Spleen (tissue), 11 donors: ENCODE measurements at regions not wholly inside any gene's neighbourhood (a gene's known extent, or its start where the extent isn't known, plus 50 kb on each side); places are given as distances from the start of the nearest gene placed in this dataset.

Source experiments
- DNase-seq: peaks from one replicate; pipeline ENCODE4 v3.0.0-alpha.2; 2020
- H3K27ac ChIP-seq, 8 donors: fragments of 200-600 bp; sonication (generic) in 7 of 8; 1 replicate in 4 of 8; 2 replicates in 4 of 8; pipeline versions ENCODE4 v1.5.0 to v1.8.0; 2016 to 2021; ENCODE audit warnings: inconsistent platforms in 4 of 8, mild to moderate bottlenecking in 4 of 8, moderate library complexity in 1 of 8
- H3K27me3 ChIP-seq, 7 donors: fragments of 200-600 bp; sonication (generic) in 6 of 7; replicated peaks in 1 of 7; 1 replicate in 4 of 7; 2 replicates in 3 of 7; pipeline versions ENCODE4 v1.5.0 to v1.8.0; 2016 to 2021; ENCODE audit warnings: inconsistent platforms in 3 of 7, mild to moderate bottlenecking in 1 of 7
- H3K36me3 ChIP-seq, 6 donors: fragments of 200-600 bp; sonication (generic) in 5 of 6; 1 replicate in 4 of 6; 2 replicates in 2 of 6; pipeline versions ENCODE4 v1.5.0 to v1.8.0; 2016 to 2021; ENCODE audit warnings: inconsistent platforms in 2 of 6
- H3K4me1 ChIP-seq, 6 donors: fragments of 200-600 bp; sonication (generic) in 5 of 6; 1 replicate in 3 of 6; 2 replicates in 3 of 6; pipeline versions ENCODE4 v1.5.0 to v1.8.0; 2016 to 2021; ENCODE audit warnings: inconsistent platforms in 3 of 6
- H3K4me3 ChIP-seq, 8 donors: fragments of 200-600 bp; sonication (generic) in 7 of 8; 1 replicate in 4 of 8; 2 replicates in 4 of 8; pipeline versions ENCODE4 v1.5.0 to v1.8.0; 2016 to 2021; ENCODE audit warnings: inconsistent platforms in 4 of 8, mild to moderate bottlenecking in 4 of 8, moderate library complexity in 2 of 8
- H3K9me3 ChIP-seq, 8 donors: fragments of 200-600 bp; sonication (generic) in 7 of 8; 1 replicate in 4 of 8; 2 replicates in 4 of 8; pipeline versions ENCODE4 v1.5.0 to v1.8.0; 2016 to 2021; ENCODE audit warnings: inconsistent platforms in 4 of 8
- POLR2A ChIP-seq, 3 donors: fragments of 450-650 bp; IDR thresholded peaks; one replicate each; pipeline ENCODE4 v1.5.1; 2017; ENCODE audit warnings: antibody characterized with exemption in 3 of 3, mild to moderate bottlenecking in 1 of 3
- POLR2AphosphoS5 ChIP-seq, 3 donors: sonication (generic); formaldehyde crosslinking; IDR thresholded peaks; one replicate each; pipeline ENCODE4 v1.5.1; 2017; ENCODE audit warnings: antibody characterized with exemption in 3 of 3
- WGBS, 5 donors: extraction: QIAGEN DNeasy Blood & Tissue Kit in 3 of 5; methylation state at CpG; one replicate each; pipeline versions ENCODE4 v1.1.5 to v1.1.7; 2013 to 2018; 5-methylcytosine and 5-hydroxymethylcytosine counted together
- intact Hi-C: fragments of 100-400 bp; cut with DNase I; formaldehyde crosslinking; loops from one replicate; pipeline ENCODE4 v1.15.0; 2023; ENCODE audit warnings: low total_unique reads
- TF ChIP-seq, protein P1 (sequence below), 11 experiments: fragments of 200-600 bp in 7 of 11; fragments of 450-650 bp in 4 of 11; sonication (generic) in 4 of 11; IDR thresholded peaks in 8 of 11; conservative IDR thresholded peaks in 3 of 11; 1 replicate in 7 of 11; 2 replicates in 4 of 11; pipeline versions ENCODE4 v1.4.0 to v1.8.0; 2016 to 2021; ENCODE audit warnings: antibody characterized with exemption in 11 of 11, inconsistent platforms in 4 of 11, mild to moderate bottlenecking in 1 of 11
- donor health status: healthy with polysubstance abuse.
- donor health status: DM: no; HTN: no; CAD: no; lungs with moderate emphysema.
- donor health status: DM: no; HTN: no; CAD: no.
- donor health status: Bipolar disorder and iron deficiency.
- donor health status: healthy.
- donor health status: DM: no; HTN: no; CAD: no.
- donor health status: DM: yes; HTN: yes; CAD: no.

DNA sequence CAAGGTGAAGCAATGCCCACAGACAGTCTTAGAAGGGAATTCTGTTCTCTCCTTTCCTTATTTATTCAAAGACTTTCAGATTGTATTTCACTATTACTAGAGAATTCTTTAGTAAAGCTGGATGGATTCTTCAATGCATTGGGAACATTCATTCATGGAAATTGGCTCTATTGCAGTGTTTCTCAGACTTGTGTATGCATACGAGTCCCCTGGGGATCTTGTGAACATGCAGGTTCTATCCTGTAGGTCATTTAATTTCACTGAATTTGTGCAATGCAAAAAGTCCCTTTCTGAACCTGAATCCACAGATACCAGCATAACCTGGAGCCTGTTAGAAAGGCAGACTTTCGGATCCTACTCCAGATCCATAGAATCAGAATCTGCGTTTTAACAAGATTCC is 160.9 kb upstream of the AHI1 start:
- Histone ChIP-seq H3K27me3 (no peaks in the 10 kb centered on the region), H3K4me3 (no peak overlapping the region), H3K36me3 (no peaks in the 10 kb centered on the region), H3K27ac (no peak overlapping the region), H3K4me1 (no peaks in the 10 kb centered on the region), H3K9me3 (peaks cover 0 to 20% (median 11%) of the 10 kb centered on the region in 8 donors)
- DNase-seq, result no peak
- WGBS, 5 donors, result 90 to 100% (median 93%) methylated on average over 3 of the region's 3 CpGs
- intact Hi-C loops, result no loop called here
- no peak for TF ChIP-seq POLR2AphosphoS5 (IDR thresholded peaks at IDR 0.05)
- TF ChIP-seq, protein P1, sequence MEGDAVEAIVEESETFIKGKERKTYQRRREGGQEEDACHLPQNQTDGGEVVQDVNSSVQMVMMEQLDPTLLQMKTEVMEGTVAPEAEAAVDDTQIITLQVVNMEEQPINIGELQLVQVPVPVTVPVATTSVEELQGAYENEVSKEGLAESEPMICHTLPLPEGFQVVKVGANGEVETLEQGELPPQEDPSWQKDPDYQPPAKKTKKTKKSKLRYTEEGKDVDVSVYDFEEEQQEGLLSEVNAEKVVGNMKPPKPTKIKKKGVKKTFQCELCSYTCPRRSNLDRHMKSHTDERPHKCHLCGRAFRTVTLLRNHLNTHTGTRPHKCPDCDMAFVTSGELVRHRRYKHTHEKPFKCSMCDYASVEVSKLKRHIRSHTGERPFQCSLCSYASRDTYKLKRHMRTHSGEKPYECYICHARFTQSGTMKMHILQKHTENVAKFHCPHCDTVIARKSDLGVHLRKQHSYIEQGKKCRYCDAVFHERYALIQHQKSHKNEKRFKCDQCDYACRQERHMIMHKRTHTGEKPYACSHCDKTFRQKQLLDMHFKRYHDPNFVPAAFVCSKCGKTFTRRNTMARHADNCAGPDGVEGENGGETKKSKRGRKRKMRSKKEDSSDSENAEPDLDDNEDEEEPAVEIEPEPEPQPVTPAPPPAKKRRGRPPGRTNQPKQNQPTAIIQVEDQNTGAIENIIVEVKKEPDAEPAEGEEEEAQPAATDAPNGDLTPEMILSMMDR (IDR thresholded peaks at IDR 0.05 in 8 of 11, conservative IDR thresholded peaks at IDR 0.05 in 3 of 11), result no peak
- no peak for TF ChIP-seq POLR2A (IDR thresholded peaks at IDR 0.05)

DNA sequence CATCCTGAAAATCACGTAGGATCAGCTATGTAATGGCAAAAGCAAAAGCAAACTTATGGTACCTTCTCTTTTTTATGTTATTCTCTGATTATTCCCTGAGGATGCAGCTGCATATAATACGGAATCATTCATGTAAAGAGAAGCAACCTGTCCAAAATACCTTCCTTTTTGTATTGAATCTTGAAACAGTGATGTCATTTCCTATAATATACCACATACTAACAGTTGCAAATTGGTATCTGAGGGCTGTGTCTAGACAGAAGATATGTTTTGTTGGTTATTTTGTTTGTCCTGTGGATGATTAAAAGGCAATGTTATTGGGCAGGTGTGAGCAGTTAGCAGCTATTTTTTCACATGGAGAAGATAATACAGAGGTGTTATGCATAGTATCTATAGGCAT is 161.4 kb upstream of the AHI1 start:
- no peaks in the 10 kb centered on the region for H3K36me3 ChIP-seq

DNA sequence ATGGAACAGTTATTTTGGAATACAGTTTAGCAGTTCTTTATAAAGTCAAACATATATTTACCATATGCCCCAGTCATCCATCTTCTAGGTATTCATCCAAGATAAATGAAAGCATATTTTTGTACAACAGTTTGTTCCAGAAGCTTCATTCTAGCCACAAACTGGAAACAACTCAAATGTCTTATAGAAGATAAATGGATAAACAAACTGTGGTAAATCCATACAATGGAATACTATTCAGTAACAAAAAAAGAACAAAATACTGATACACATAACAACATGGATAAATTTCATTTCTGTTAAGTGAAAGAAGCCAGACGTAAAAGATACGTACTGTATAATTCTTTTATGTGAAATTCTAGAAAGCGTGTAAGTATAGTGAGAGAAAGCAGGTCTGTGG is 167.0 kb upstream of the AHI1 start:
- Histone ChIP-seq H3K4me1 (no peaks in the 10 kb centered on the region), H3K9me3 (no peaks in the 10 kb centered on the region), H3K36me3 (no peaks in the 10 kb centered on the region), H3K27me3 (peaks cover 0 to 6% (median 0%) of the 10 kb centered on the region in 7 donors), H3K27ac (no peak overlapping the region), H3K4me3 (no peak overlapping the region)
- no peak for TF ChIP-seq POLR2AphosphoS5 (IDR thresholded peaks at IDR 0.05)
- TF ChIP-seq, protein P1 (IDR thresholded peaks at IDR 0.05 in 8 of 11, conservative IDR thresholded peaks at IDR 0.05 in 3 of 11), result no peak
- 96 to 98% (median 97%) methylated on average over 3 of the region's 3 CpGs for WGBS, 5 donors
- DNase-seq, result no peak
- intact Hi-C loops, result no loop called here

More for the DNA sequence above, 161.4 kb upstream of the AHI1 start:
- DNase-seq, result no peak
- TF ChIP-seq, protein P1 (IDR thresholded peaks at IDR 0.05 in 8 of 11, conservative IDR thresholded peaks at IDR 0.05 in 3 of 11), result no peak
- no peak for TF ChIP-seq POLR2AphosphoS5 (IDR thresholded peaks at IDR 0.05)
- no peak for TF ChIP-seq POLR2A (IDR thresholded peaks at IDR 0.05)
- WGBS, 5 donors, result 76 to 87% (median 86%) methylated on average over 2 of the region's 2 CpGs
- Histone ChIP-seq H3K4me1 (no peaks in the 10 kb centered on the region), H3K4me3 (no peak overlapping the region), H3K9me3 (peaks cover 0 to 16% (median 10%) of the 10 kb centered on the region in 8 donors), H3K27ac (no peak overlapping the region), H3K27me3 (no peaks in the 10 kb centered on the region)
- intact Hi-C loops, result no loop called here

DNA sequence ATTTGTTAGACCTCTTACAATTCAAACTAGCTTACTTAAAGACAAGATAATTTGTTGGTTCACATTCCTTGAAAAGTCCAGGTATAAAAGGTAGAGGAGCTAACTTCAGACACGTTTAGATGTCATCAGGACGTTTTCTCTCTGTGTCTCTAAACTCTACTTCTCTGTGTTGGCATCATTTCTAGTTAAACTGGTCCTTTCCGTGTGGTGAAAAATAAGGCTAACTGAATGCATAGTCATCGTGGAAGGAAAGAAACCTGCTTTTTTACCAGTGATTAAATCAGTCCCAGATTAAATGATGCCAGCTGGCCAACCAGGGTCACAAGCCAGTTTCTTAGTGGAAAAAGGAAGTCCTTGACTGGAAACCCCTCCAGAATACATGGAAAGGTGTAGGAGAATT is 168.4 kb upstream of the AHI1 start:
- WGBS, 5 donors, result 37 to 56% (median 53%) methylated on average over 4 of the region's 4 CpGs
- Histone ChIP-seq H3K4me1 (no peaks in the 10 kb centered on the region), H3K9me3 (no peaks in the 10 kb centered on the region), H3K27me3 (peaks cover 0 to 6% (median 0%) of the 10 kb centered on the region in 7 donors), H3K36me3 (no peaks in the 10 kb centered on the region), H3K4me3 (no peak overlapping the region), H3K27ac (no peak overlapping the region)
- TF ChIP-seq POLR2A (IDR thresholded peaks at IDR 0.05) (no peak), POLR2AphosphoS5 (IDR thresholded peaks at IDR 0.05) (no peak)
- TF ChIP-seq, protein P1 (IDR thresholded peaks at IDR 0.05 in 8 of 11, conservative IDR thresholded peaks at IDR 0.05 in 3 of 11), result no peak
- intact Hi-C loops, result no loop called here
- DNase-seq, result no peak
